ENCODE measurements at regions not wholly inside any gene's neighbourhood (a gene's known extent, or its start where the extent isn't known, plus 50 kb on each side); places are given as distances from the start of the nearest gene placed in this dataset.

DNA sequence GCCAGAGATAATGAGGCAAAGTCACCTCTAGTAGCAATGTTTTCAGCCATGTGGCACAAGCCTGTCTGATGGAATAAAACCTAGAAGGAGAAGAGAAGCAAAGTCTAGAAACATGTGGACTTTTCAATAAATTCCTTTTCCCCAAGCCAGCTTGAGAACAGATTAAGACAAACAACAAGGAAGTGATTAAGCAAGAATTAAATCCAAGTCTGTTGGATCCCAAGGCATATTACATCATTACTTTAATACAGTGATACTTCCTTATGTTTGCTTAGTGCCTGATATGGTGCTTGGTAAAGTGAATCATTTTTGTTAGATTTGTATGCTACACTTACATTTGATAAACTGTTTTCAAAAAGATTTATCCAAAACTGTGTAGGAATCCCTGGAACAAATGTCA, 260.3 kb upstream of the FAM83B start:
- ChIA-PET POLR2A (no interaction called here), CTCF (no interaction called here)
- no peak overlapping the region for H3K27ac ChIP-seq (ENCODE audit: insufficient read depth in 1 of 2, low read depth in 1 of 2, low read length in 2 of 2, poor library complexity in 1 of 2, severe bottlenecking in 2 of 2)
- no peaks in the 10 kb centered on the region for H3K36me3 ChIP-seq (ENCODE audit: control insufficient read depth in 4 of 4, insufficient read depth in 4 of 4, low read length in 3 of 4)
- no peak for DNase-seq
- H3K4me1 ChIP-seq (ENCODE audit: control extremely low read depth in 1 of 4, control insufficient read depth in 4 of 4, insufficient read depth in 4 of 4, low read length in 3 of 4): no peaks in the 10 kb centered on the region
- H3K27me3 ChIP-seq (replicated peaks in 2 of 5; ENCODE audit: control insufficient read depth in 4 of 5, insufficient read depth in 5 of 5, low read length in 4 of 5): no peaks in the 10 kb centered on the region
- H3K4me3 ChIP-seq (ENCODE audit: control insufficient read depth in 1 of 7, extremely low read depth in 1 of 7, insufficient read depth in 4 of 7, low read depth in 2 of 7, low read length in 6 of 7): no peak overlapping the region
- H3K9me3 ChIP-seq (ENCODE audit: control extremely low read depth in 1 of 5, control insufficient read depth in 4 of 5, insufficient read depth in 2 of 5, low read depth in 1 of 5, low read length in 4 of 5): no peaks in the 10 kb centered on the region

DNA sequence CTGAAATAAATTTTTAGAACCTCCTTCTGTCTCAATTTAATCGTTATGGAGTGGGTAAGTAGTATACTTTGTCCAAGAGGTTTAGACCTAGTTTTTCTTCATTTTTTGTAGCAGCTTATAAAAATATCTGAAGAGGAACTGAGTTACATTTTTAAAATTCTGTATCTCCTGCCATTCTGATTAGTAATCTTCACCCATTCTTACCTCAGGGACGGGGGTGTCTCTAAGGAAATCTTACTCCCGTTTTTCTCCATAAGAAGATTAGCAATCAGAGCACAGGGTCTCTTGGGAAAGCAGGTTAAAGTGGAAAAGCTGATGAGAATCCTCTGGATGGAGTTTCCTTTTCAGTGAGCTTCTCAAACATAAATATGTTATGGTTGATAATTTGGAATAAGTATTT, 259.3 kb upstream of the FAM83B start:
- no peaks in the 10 kb centered on the region for H3K36me3 ChIP-seq (ENCODE audit: control insufficient read depth in 4 of 4, insufficient read depth in 4 of 4, low read length in 3 of 4)
- ChIA-PET CTCF (interaction anchor here (0.8 kb wide), 1 partner anchor 9 kb away, joined by 3 read pairs; no protein-coding TSS in a partner anchor), POLR2A (no interaction called here)
- no peak for DNase-seq
- no peak overlapping the region for H3K4me3 ChIP-seq (ENCODE audit: control insufficient read depth in 1 of 7, extremely low read depth in 1 of 7, insufficient read depth in 4 of 7, low read depth in 2 of 7, low read length in 6 of 7)
- no peaks in the 10 kb centered on the region for H3K9me3 ChIP-seq (ENCODE audit: control extremely low read depth in 1 of 5, control insufficient read depth in 4 of 5, insufficient read depth in 2 of 5, low read depth in 1 of 5, low read length in 4 of 5)
- H3K27me3 ChIP-seq (replicated peaks in 2 of 5; ENCODE audit: control insufficient read depth in 4 of 5, insufficient read depth in 5 of 5, low read length in 4 of 5): no peaks in the 10 kb centered on the region
- H3K27ac ChIP-seq (ENCODE audit: insufficient read depth in 1 of 2, low read depth in 1 of 2, low read length in 2 of 2, poor library complexity in 1 of 2, severe bottlenecking in 2 of 2): no peak overlapping the region
- 100% methylated on average over 1 of the region's 3 CpGs for WGBS (ENCODE audit: insufficient coverage)
- no peaks in the 10 kb centered on the region for H3K4me1 ChIP-seq (ENCODE audit: control extremely low read depth in 1 of 4, control insufficient read depth in 4 of 4, insufficient read depth in 4 of 4, low read length in 3 of 4)

DNA sequence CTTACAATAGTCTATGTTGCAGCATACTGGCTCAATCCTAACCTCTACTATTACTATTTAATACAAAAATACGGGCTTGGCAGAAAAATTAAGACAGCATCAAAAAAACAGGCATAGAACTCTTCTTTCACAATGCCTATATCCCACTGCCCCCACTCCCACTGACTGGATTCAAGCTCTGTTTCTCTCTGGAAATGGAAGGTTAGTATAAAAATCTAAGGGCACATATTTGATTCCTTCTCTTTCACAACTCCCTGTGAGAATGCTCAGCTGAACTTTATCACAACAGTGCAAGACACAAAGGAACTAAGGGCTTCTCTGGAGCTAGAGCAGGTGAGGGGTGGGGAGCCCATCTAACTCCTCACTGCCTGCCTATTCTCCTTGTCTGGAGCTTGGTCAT, 258.4 kb upstream of the FAM83B start:
- H3K36me3 ChIP-seq (ENCODE audit: control insufficient read depth in 4 of 4, insufficient read depth in 4 of 4, low read length in 3 of 4): no peaks in the 10 kb centered on the region
- no peak for DNase-seq
- no peak overlapping the region for H3K27ac ChIP-seq (ENCODE audit: insufficient read depth in 1 of 2, low read depth in 1 of 2, low read length in 2 of 2, poor library complexity in 1 of 2, severe bottlenecking in 2 of 2)
- H3K4me1 ChIP-seq (ENCODE audit: control extremely low read depth in 1 of 4, control insufficient read depth in 4 of 4, insufficient read depth in 4 of 4, low read length in 3 of 4): no peaks in the 10 kb centered on the region
- WGBS (ENCODE audit: insufficient coverage): 100% methylated on average over 1 of the region's 1 CpG
- no peaks in the 10 kb centered on the region for H3K27me3 ChIP-seq (replicated peaks in 2 of 5; ENCODE audit: control insufficient read depth in 4 of 5, insufficient read depth in 5 of 5, low read length in 4 of 5)
- POLR2A ChIA-PET: no interaction called here
- CTCF ChIA-PET: no interaction called here
- no peak overlapping the region for H3K4me3 ChIP-seq (ENCODE audit: control insufficient read depth in 1 of 7, extremely low read depth in 1 of 7, insufficient read depth in 4 of 7, low read depth in 2 of 7, low read length in 6 of 7)
- H3K9me3 ChIP-seq (ENCODE audit: control extremely low read depth in 1 of 5, control insufficient read depth in 4 of 5, insufficient read depth in 2 of 5, low read depth in 1 of 5, low read length in 4 of 5): no peaks in the 10 kb centered on the region

DNA sequence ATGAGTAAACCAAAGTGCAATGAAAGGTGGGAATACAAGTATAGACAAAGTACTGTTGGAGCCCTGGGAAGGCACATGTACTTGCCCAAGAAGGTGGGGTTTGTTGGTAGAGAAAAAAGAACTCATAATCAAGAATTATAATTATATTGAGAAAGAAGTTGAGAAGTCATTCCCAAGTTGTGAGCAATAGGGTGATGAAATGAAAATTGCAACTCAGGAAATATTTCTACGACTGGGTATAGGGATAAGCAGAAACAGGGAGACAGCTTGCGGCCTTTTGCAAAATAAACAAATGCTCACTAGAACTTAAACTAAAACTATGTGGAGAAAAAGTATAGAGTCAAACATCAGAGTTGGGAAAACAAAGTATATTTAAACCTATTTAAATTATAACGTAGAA, 250.7 kb upstream of the FAM83B start:
- CTCF ChIA-PET: no interaction called here

DNA sequence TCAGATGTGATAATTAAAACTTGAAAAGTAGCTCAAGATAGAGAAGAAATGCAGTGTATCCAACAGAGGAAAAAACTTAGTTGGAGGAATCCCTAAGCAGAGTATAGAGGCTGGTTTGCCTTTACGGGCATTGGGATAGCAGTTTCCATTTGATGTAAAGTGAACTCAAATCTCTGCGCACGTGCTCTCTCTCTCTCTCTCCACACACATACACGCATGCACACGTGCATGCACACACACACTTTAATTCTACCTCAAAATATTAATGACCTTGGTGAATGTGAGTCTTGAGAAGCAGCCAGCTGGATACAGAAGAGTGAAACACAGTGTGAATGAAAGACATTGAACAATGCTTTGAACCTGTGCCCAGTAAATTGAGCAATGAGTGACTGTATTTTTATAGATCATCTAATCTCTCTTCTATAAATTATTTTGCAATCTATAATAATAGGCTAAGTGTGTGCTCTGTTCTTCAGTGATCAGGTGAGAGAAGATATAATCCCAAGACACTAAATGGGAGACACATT, 247.7 kb upstream of the FAM83B start:
- Histone ChIP-seq H3K4me1 (ENCODE audit: control extremely low read depth in 1 of 4, control insufficient read depth in 4 of 4, insufficient read depth in 4 of 4, low read length in 3 of 4) (no peaks in the 10 kb centered on the region), H3K36me3 (ENCODE audit: control insufficient read depth in 4 of 4, insufficient read depth in 4 of 4, low read length in 3 of 4) (no peaks in the 10 kb centered on the region), H3K27me3 (replicated peaks in 2 of 5; ENCODE audit: control insufficient read depth in 4 of 5, insufficient read depth in 5 of 5, low read length in 4 of 5) (no peaks in the 10 kb centered on the region), H3K27ac (ENCODE audit: insufficient read depth in 1 of 2, low read depth in 1 of 2, low read length in 2 of 2, poor library complexity in 1 of 2, severe bottlenecking in 2 of 2) (no peak overlapping the region), H3K9me3 (ENCODE audit: control extremely low read depth in 1 of 5, control insufficient read depth in 4 of 5, insufficient read depth in 2 of 5, low read depth in 1 of 5, low read length in 4 of 5) (no peaks in the 10 kb centered on the region), H3K4me3 (ENCODE audit: control insufficient read depth in 1 of 7, extremely low read depth in 1 of 7, insufficient read depth in 4 of 7, low read depth in 2 of 7, low read length in 6 of 7) (no peak overlapping the region)
- no CpG with 5 or more reads among the region's 5 CpGs for WGBS (ENCODE audit: insufficient coverage)
- ChIA-PET POLR2A (no interaction called here), CTCF (no interaction called here)
- no peak for DNase-seq

More for the DNA sequence above, 250.7 kb upstream of the FAM83B start:
- H3K4me3 ChIP-seq (ENCODE audit: control insufficient read depth in 1 of 7, extremely low read depth in 1 of 7, insufficient read depth in 4 of 7, low read depth in 2 of 7, low read length in 6 of 7): no peak overlapping the region
- POLR2A ChIA-PET: no interaction called here
- no peaks in the 10 kb centered on the region for H3K27me3 ChIP-seq (replicated peaks in 2 of 5; ENCODE audit: control insufficient read depth in 4 of 5, insufficient read depth in 5 of 5, low read length in 4 of 5)
- H3K27ac ChIP-seq (ENCODE audit: insufficient read depth in 1 of 2, low read depth in 1 of 2, low read length in 2 of 2, poor library complexity in 1 of 2, severe bottlenecking in 2 of 2): no peak overlapping the region
- no peaks in the 10 kb centered on the region for H3K9me3 ChIP-seq (ENCODE audit: control extremely low read depth in 1 of 5, control insufficient read depth in 4 of 5, insufficient read depth in 2 of 5, low read depth in 1 of 5, low read length in 4 of 5)
- DNase-seq: no peak
- H3K4me1 ChIP-seq (ENCODE audit: control extremely low read depth in 1 of 4, control insufficient read depth in 4 of 4, insufficient read depth in 4 of 4, low read length in 3 of 4): no peaks in the 10 kb centered on the region
- WGBS (ENCODE audit: insufficient coverage): no CpG with 5 or more reads among the region's 3 CpGs
- no peaks in the 10 kb centered on the region for H3K36me3 ChIP-seq (ENCODE audit: control insufficient read depth in 4 of 4, insufficient read depth in 4 of 4, low read length in 3 of 4)

DNA sequence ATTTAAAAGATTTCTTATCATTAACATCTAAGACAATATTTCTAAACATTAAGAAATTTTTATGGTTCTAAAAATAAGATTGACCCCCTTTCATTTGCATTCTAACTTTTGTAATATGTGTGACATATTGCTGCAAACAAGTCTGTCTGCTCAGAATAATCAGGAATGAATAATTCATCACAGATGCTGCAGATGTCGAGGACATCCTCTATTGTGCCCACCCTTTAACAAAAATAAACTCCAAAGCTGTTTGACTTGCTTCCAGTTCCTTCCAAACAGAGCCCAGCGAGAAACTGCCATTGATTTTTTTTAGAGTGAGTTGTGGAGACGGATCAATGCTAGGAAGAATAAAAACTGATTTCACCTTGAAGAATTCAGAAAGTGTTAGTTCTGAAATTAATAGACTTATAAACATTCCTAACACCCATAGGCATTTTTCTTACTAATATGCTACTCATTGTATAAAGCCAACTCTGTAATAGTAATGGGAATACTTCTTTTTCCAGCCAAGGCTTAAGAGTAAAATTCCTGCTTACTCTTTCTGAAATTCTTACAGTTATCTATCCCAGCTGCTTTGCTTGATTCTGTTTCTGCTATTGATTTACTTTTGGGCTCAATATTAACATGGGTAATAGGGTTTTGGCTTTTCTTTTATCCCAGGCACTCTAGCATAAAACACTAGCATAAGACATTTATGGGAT, 244.8 kb upstream of the FAM83B start:
- CTCF ChIA-PET: interaction anchor here (0.8 kb wide), 1 partner anchor 28 kb away, joined by 3 read pairs; no protein-coding TSS in a partner anchor
- Histone ChIP-seq H3K36me3 (ENCODE audit: control insufficient read depth in 4 of 4, insufficient read depth in 4 of 4, low read length in 3 of 4) (no peaks in the 10 kb centered on the region), H3K27ac (ENCODE audit: insufficient read depth in 1 of 2, low read depth in 1 of 2, low read length in 2 of 2, poor library complexity in 1 of 2, severe bottlenecking in 2 of 2) (no peak overlapping the region), H3K4me3 (ENCODE audit: control insufficient read depth in 1 of 7, extremely low read depth in 1 of 7, insufficient read depth in 4 of 7, low read depth in 2 of 7, low read length in 6 of 7) (no peak overlapping the region), H3K4me1 (ENCODE audit: control extremely low read depth in 1 of 4, control insufficient read depth in 4 of 4, insufficient read depth in 4 of 4, low read length in 3 of 4) (no peaks in the 10 kb centered on the region), H3K27me3 (replicated peaks in 2 of 5; ENCODE audit: control insufficient read depth in 4 of 5, insufficient read depth in 5 of 5, low read length in 4 of 5) (no peaks in the 10 kb centered on the region), H3K9me3 (ENCODE audit: control extremely low read depth in 1 of 5, control insufficient read depth in 4 of 5, insufficient read depth in 2 of 5, low read depth in 1 of 5, low read length in 4 of 5) (no peaks in the 10 kb centered on the region)
- DNase-seq: no peak
- POLR2A ChIA-PET: no interaction called here
- WGBS (ENCODE audit: insufficient coverage): no CpG with 5 or more reads among the region's 3 CpGs

DNA sequence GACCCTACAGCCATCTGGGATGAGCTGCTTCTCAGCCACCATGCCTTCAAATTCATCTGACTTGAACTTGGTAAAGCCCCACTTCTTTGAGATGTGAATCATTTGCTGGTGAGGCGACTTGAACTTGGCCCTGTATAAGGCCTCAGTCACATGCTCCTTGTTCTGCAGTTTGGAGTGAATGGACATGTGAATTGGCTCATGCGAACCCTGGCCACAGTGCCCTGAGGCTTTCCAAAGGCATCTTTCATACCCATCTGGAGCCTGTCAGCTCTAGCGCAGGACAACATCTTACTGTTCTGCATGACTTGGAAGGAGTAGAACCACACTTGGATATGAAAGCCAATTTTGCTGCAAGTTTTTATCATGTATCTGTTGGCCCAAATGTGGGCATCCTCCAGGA, 244.0 kb upstream of the FAM83B start:
- no peaks in the 10 kb centered on the region for H3K27me3 ChIP-seq (replicated peaks in 2 of 5; ENCODE audit: control insufficient read depth in 4 of 5, insufficient read depth in 5 of 5, low read length in 4 of 5)
- ChIA-PET CTCF (interaction anchor here (0.8 kb wide), 1 partner anchor 27 kb away, joined by 3 read pairs; no protein-coding TSS in a partner anchor), POLR2A (no interaction called here)
- H3K4me1 ChIP-seq (ENCODE audit: control extremely low read depth in 1 of 4, control insufficient read depth in 4 of 4, insufficient read depth in 4 of 4, low read length in 3 of 4): no peaks in the 10 kb centered on the region
- WGBS (ENCODE audit: insufficient coverage): 98% methylated on average over 3 of the region's 3 CpGs
- H3K27ac ChIP-seq (ENCODE audit: insufficient read depth in 1 of 2, low read depth in 1 of 2, low read length in 2 of 2, poor library complexity in 1 of 2, severe bottlenecking in 2 of 2): no peak overlapping the region
- H3K36me3 ChIP-seq (ENCODE audit: control insufficient read depth in 4 of 4, insufficient read depth in 4 of 4, low read length in 3 of 4): no peaks in the 10 kb centered on the region
- no peak for DNase-seq
- no peaks in the 10 kb centered on the region for H3K9me3 ChIP-seq (ENCODE audit: control extremely low read depth in 1 of 5, control insufficient read depth in 4 of 5, insufficient read depth in 2 of 5, low read depth in 1 of 5, low read length in 4 of 5)
- H3K4me3 ChIP-seq (ENCODE audit: control insufficient read depth in 1 of 7, extremely low read depth in 1 of 7, insufficient read depth in 4 of 7, low read depth in 2 of 7, low read length in 6 of 7): no peak overlapping the region

Measured in common myeloid progenitor, CD34-positive (primary cell).